Frontal cortex (tissue), 3 donors: ENCODE measurements at regions not wholly inside any gene's neighbourhood (a gene's known extent, or its start where the extent isn't known, plus 50 kb on each side); places are given as distances from the start of the nearest gene placed in this dataset.

ENCODE experiments used
- DNase-seq, 2 donors: peaks; one replicate each; pipeline ENCODE4 v3.0.0; 2012; ENCODE audit warnings: low spot score in 2 of 2
- FAIRE-seq: peaks from 2 replicates; lab custom pipeline; 2012; peaks lifted over from hg19 to GRCh38; lab: Jason Lieb, UNC
- donor health status: control.
- donor health status: control.
- donor health status: control.

GRCh38 chr1:22365331-22366295, 86.0 kb upstream of the ZBTB40 start:
- FAIRE-seq (no peak), DNase-seq (no peak)

- FAIRE-seq (no peak), DNase-seq (no peak)
Observed at GRCh38 chr1:22366346-22366745, 85.3 kb upstream of the ZBTB40 start.

- DNase-seq (no peak), FAIRE-seq (no peak)
Observed at GRCh38 chr1:22368125-22368524, 83.5 kb upstream of the ZBTB40 start.

GRCh38 chr1:22369294-22370189, 82.1 kb upstream of the ZBTB40 start:
- FAIRE-seq: no peak
- DNase-seq: no peak

GRCh38 chr1:22370190-22370498, 81.5 kb upstream of the ZBTB40 start:
- DNase-seq (no peak), FAIRE-seq (no peak)

- DNase-seq (no peak), FAIRE-seq (no peak)
Observed at GRCh38 chr1:22371408-22371807, 80.2 kb upstream of the ZBTB40 start.

- DNase-seq (no peak), FAIRE-seq (no peak)
Observed at GRCh38 chr1:22373252-22373651, 78.4 kb upstream of the ZBTB40 start.

- no peak for FAIRE-seq
- DNase-seq: no peak
Observed at GRCh38 chr1:22374001-22374400, 77.7 kb upstream of the ZBTB40 start.

- no peak for DNase-seq
- FAIRE-seq: no peak
Observed at GRCh38 chr1:22375601-22376000, 76.0 kb upstream of the ZBTB40 start.

- no peak for DNase-seq
- no peak for FAIRE-seq
Observed at GRCh38 chr1:22376001-22376400, 75.7 kb upstream of the ZBTB40 start.

GRCh38 chr1:22376546-22376945, 75.1 kb upstream of the ZBTB40 start:
- DNase-seq (no peak), FAIRE-seq (no peak)

GRCh38 chr1:22376976-22377375, 74.7 kb upstream of the ZBTB40 start:
- DNase-seq (no peak), FAIRE-seq (no peak)

GRCh38 chr1:22379566-22379965, 72.1 kb upstream of the ZBTB40 start:
- FAIRE-seq (no peak), DNase-seq (no peak)

- no peak for FAIRE-seq
Observed at GRCh38 chr1:22380024-22380785, 71.4 kb upstream of the ZBTB40 start.

GRCh38 chr1:22383526-22384294, 67.9 kb upstream of the ZBTB40 start:
- FAIRE-seq: no peak
- DNase-seq: no peak

More at GRCh38 chr1:22380024-22380785, 71.4 kb upstream of the ZBTB40 start:
- DNase-seq: no peak

- no peak for DNase-seq
- no peak for FAIRE-seq
Observed at GRCh38 chr1:22385537-22385936, 66.1 kb upstream of the ZBTB40 start.

GRCh38 chr1:22386774-22387173, 64.9 kb upstream of the ZBTB40 start:
- DNase-seq (no peak), FAIRE-seq (no peak)

- no peak for FAIRE-seq
- no peak for DNase-seq
Observed at GRCh38 chr1:22387919-22388580, 63.6 kb upstream of the ZBTB40 start.
